T-helper 17 cell (primary cell): ENCODE measurements at regions not wholly inside any gene's neighbourhood (a gene's known extent, or its start where the extent isn't known, plus 50 kb on each side); places are given as distances from the start of the nearest gene placed in this dataset.

Experiments
- ATAC-seq: fragments of 150-1000 bp; cut with Tn5 transposase; 2 replicates; pipeline ENCODE4 v1.10.0; 2021; ENCODE audit warnings: mild to moderate bottlenecking, moderate library complexity
- DNase-seq, 3 donors: peaks; one replicate each; pipeline versions ENCODE4 v3.0.0 to v3.0.0-alpha.2; 2020 to 2021
- H3K9me3 ChIP-seq: one replicate; pipeline ENCODE4 v1.7.0; 2013; ENCODE audit warnings: low read length, mild to moderate bottlenecking; ENCODE audit not compliant: control insufficient read depth, poor library complexity, severe bottlenecking
- H3K27ac Mint-ChIP-seq: one replicate; pipeline ENCODE4 v1.8.0; 2022; ENCODE audit warnings: mild to moderate bottlenecking, moderate library complexity, mixed read lengths
- H3K27me3 Mint-ChIP-seq: one replicate; pipeline ENCODE4 v1.8.0; 2022; ENCODE audit warnings: mixed read lengths
- H3K36me3 Mint-ChIP-seq: one replicate; pipeline ENCODE4 v1.8.0; 2022; ENCODE audit warnings: low read depth, mixed read lengths
- H3K4me1 Mint-ChIP-seq: one replicate; pipeline ENCODE4 v1.8.0; 2022; ENCODE audit warnings: mild to moderate bottlenecking, mixed read lengths
- H3K4me3 Mint-ChIP-seq: one replicate; pipeline ENCODE4 v1.8.0; 2022; ENCODE audit warnings: mild to moderate bottlenecking, moderate library complexity, mixed read lengths

- Mint-ChIP-seq H3K27ac (no peak overlapping the region), H3K36me3 (no peaks in the 10 kb centered on the region), H3K27me3 (no peaks in the 10 kb centered on the region), H3K4me3 (no peak overlapping the region), H3K4me1 (no peaks in the 10 kb centered on the region)
- DNase-seq (no peak), ATAC-seq (no peak)
- H3K9me3 ChIP-seq = peaks cover 4% of the 10 kb centered on the region
Measured at GRCh38 chr21:21740207-21740606, 742.0 kb downstream of the NCAM2 start.

GRCh38 chr21:21750124-21750825 lies 752.1 kb downstream of the NCAM2 start:
- Mint-ChIP-seq H3K4me1 (no peaks in the 10 kb centered on the region), H3K27ac (no peak overlapping the region), H3K4me3 (no peak overlapping the region), H3K27me3 (no peaks in the 10 kb centered on the region), H3K36me3 (no peaks in the 10 kb centered on the region)
- ATAC-seq = no peak
- DNase-seq = no peak
- no peaks in the 10 kb centered on the region for H3K9me3 ChIP-seq

GRCh38 chr21:21751286-21751685 lies 753.1 kb downstream of the NCAM2 start:
- no peak overlapping the region for H3K4me3 Mint-ChIP-seq
- no peak overlapping the region for H3K27ac Mint-ChIP-seq
- no peaks in the 10 kb centered on the region for H3K9me3 ChIP-seq

GRCh38 chr21:21762855-21763254 lies 764.6 kb downstream of the NCAM2 start:
- ATAC-seq (no peak), DNase-seq (no peak)
- H3K27ac Mint-ChIP-seq = no peak overlapping the region
- no peaks in the 10 kb centered on the region for H3K9me3 ChIP-seq
- H3K4me1 Mint-ChIP-seq = no peaks in the 10 kb centered on the region
- H3K36me3 Mint-ChIP-seq = no peaks in the 10 kb centered on the region
- H3K27me3 Mint-ChIP-seq = no peaks in the 10 kb centered on the region
- H3K4me3 Mint-ChIP-seq = no peak overlapping the region

More at GRCh38 chr21:21751286-21751685, 753.1 kb downstream of the NCAM2 start:
- DNase-seq (no peak), ATAC-seq (no peak)
- H3K36me3 Mint-ChIP-seq = no peaks in the 10 kb centered on the region
- H3K4me1 Mint-ChIP-seq = no peaks in the 10 kb centered on the region
- H3K27me3 Mint-ChIP-seq = no peaks in the 10 kb centered on the region

GRCh38 chr21:21764281-21764680 lies 766.1 kb downstream of the NCAM2 start:
- H3K36me3 Mint-ChIP-seq = no peaks in the 10 kb centered on the region
- no peak for DNase-seq
- H3K27me3 Mint-ChIP-seq = no peaks in the 10 kb centered on the region
- no peak overlapping the region for H3K4me3 Mint-ChIP-seq
- no peaks in the 10 kb centered on the region for H3K4me1 Mint-ChIP-seq
- no peak overlapping the region for H3K27ac Mint-ChIP-seq
- H3K9me3 ChIP-seq = no peaks in the 10 kb centered on the region
- ATAC-seq = no peak

- no peaks in the 10 kb centered on the region for H3K4me1 Mint-ChIP-seq
- H3K36me3 Mint-ChIP-seq = no peaks in the 10 kb centered on the region
- no peaks in the 10 kb centered on the region for H3K9me3 ChIP-seq
- H3K27ac Mint-ChIP-seq = no peak overlapping the region
- no peaks in the 10 kb centered on the region for H3K27me3 Mint-ChIP-seq
- ATAC-seq (no peak), DNase-seq (no peak)
- no peak overlapping the region for H3K4me3 Mint-ChIP-seq
Measured at GRCh38 chr21:21767276-21767675, 769.1 kb downstream of the NCAM2 start.

GRCh38 chr21:21788591-21788990 lies 790.4 kb downstream of the NCAM2 start:
- ATAC-seq = no peak
- Mint-ChIP-seq H3K4me1 (no peaks in the 10 kb centered on the region), H3K36me3 (no peaks in the 10 kb centered on the region), H3K27me3 (no peaks in the 10 kb centered on the region), H3K4me3 (no peak overlapping the region), H3K27ac (no peak overlapping the region)
- no peak for DNase-seq
- peaks cover 4% of the 10 kb centered on the region for H3K9me3 ChIP-seq

- H3K4me1 Mint-ChIP-seq = no peaks in the 10 kb centered on the region
- no peak for ATAC-seq
- no peak for DNase-seq
- H3K27me3 Mint-ChIP-seq = no peaks in the 10 kb centered on the region
- no peak overlapping the region for H3K4me3 Mint-ChIP-seq
- H3K27ac Mint-ChIP-seq = no peak overlapping the region
- H3K36me3 Mint-ChIP-seq = no peaks in the 10 kb centered on the region
- H3K9me3 ChIP-seq = peaks cover 2% of the 10 kb centered on the region
Measured at GRCh38 chr21:21801921-21802320, 803.7 kb downstream of the NCAM2 start.

GRCh38 chr21:21806711-21807597 lies 808.7 kb downstream of the NCAM2 start:
- Mint-ChIP-seq H3K4me1 (no peaks in the 10 kb centered on the region), H3K36me3 (no peaks in the 10 kb centered on the region), H3K27ac (no peak overlapping the region), H3K4me3 (no peak overlapping the region), H3K27me3 (no peaks in the 10 kb centered on the region)
- H3K9me3 ChIP-seq = peaks cover 2% of the 10 kb centered on the region
- ATAC-seq = no peak
- DNase-seq = no peak

GRCh38 chr21:21807598-21807903 lies 809.3 kb downstream of the NCAM2 start:
- no peak overlapping the region for H3K4me3 Mint-ChIP-seq

GRCh38 chr21:21813289-21813688 lies 815.1 kb downstream of the NCAM2 start:
- ATAC-seq = no peak
- Mint-ChIP-seq H3K4me1 (no peaks in the 10 kb centered on the region), H3K4me3 (no peak overlapping the region), H3K27me3 (no peaks in the 10 kb centered on the region), H3K36me3 (no peaks in the 10 kb centered on the region), H3K27ac (no peak overlapping the region)
- H3K9me3 ChIP-seq = no peaks in the 10 kb centered on the region
- DNase-seq = no peak

More at GRCh38 chr21:21807598-21807903, 809.3 kb downstream of the NCAM2 start:
- Mint-ChIP-seq H3K27me3 (no peaks in the 10 kb centered on the region), H3K4me1 (no peaks in the 10 kb centered on the region), H3K36me3 (no peaks in the 10 kb centered on the region), H3K27ac (no peak overlapping the region)
- ATAC-seq (no peak), DNase-seq (no peak)
- H3K9me3 ChIP-seq = peaks cover 2% of the 10 kb centered on the region

- no peaks in the 10 kb centered on the region for H3K4me1 Mint-ChIP-seq
- no peaks in the 10 kb centered on the region for H3K36me3 Mint-ChIP-seq
- no peaks in the 10 kb centered on the region for H3K9me3 ChIP-seq
- no peak overlapping the region for H3K4me3 Mint-ChIP-seq
- ATAC-seq (no peak), DNase-seq (no peak)
- no peaks in the 10 kb centered on the region for H3K27me3 Mint-ChIP-seq
- no peak overlapping the region for H3K27ac Mint-ChIP-seq
Measured at GRCh38 chr21:21813934-21814333, 815.7 kb downstream of the NCAM2 start.

GRCh38 chr21:21816778-21817177 lies 818.6 kb downstream of the NCAM2 start:
- no peaks in the 10 kb centered on the region for H3K36me3 Mint-ChIP-seq
- no peak overlapping the region for H3K27ac Mint-ChIP-seq
- H3K4me3 Mint-ChIP-seq = no peak overlapping the region
- ATAC-seq (no peak), DNase-seq (no peak)
- no peaks in the 10 kb centered on the region for H3K27me3 Mint-ChIP-seq
- no peaks in the 10 kb centered on the region for H3K4me1 Mint-ChIP-seq
- H3K9me3 ChIP-seq = no peaks in the 10 kb centered on the region

- no peak for DNase-seq
Measured at GRCh38 chr21:21818898-21819297, 820.7 kb downstream of the NCAM2 start.

More at GRCh38 chr21:21818898-21819297, 820.7 kb downstream of the NCAM2 start:
- H3K27me3 Mint-ChIP-seq = no peaks in the 10 kb centered on the region
- H3K4me3 Mint-ChIP-seq = no peak overlapping the region
- H3K4me1 Mint-ChIP-seq = no peaks in the 10 kb centered on the region
- no peak for ATAC-seq
- H3K36me3 Mint-ChIP-seq = no peaks in the 10 kb centered on the region
- no peaks in the 10 kb centered on the region for H3K9me3 ChIP-seq
- no peak overlapping the region for H3K27ac Mint-ChIP-seq
